BJ (cell line): ENCODE measurements at regions not wholly inside any gene's neighbourhood (a gene's known extent, or its start where the extent isn't known, plus 50 kb on each side); places are given as distances from the start of the nearest gene placed in this dataset.

Source experiments
- CTCF ChIA-PET: fragments of 350-600 bp; formaldehyde crosslinking; extraction: SDS; loops from one replicate; lab custom pipeline; 2021; ENCODE audit warnings: antibody characterized with exemption, inconsistent platforms; lab: Yijun Ruan, JAX
- POLR2A ChIA-PET: fragments of 300-600 bp; sonication (Branson Sonifier 250); formaldehyde crosslinking; extraction: SDS; loops from one replicate; lab custom pipeline; 2021; ENCODE audit warnings: antibody characterized with exemption; lab: Charles Lee
- DNase-seq: peaks from one replicate; pipeline ENCODE4 v3.0.0-alpha.2; 2011; ENCODE audit warnings: low read depth
- H3K27me3 ChIP-seq: 2 replicates; pipeline ENCODE4 v1.6.0; 2011; ENCODE audit warnings: low read length; ENCODE audit not compliant: control insufficient read depth, insufficient read depth
- H3K36me3 ChIP-seq: 2 replicates; pipeline ENCODE4 v1.5.1; 2011; ENCODE audit warnings: low read length; ENCODE audit not compliant: control insufficient read depth, insufficient read depth
- H3K4me3 ChIP-seq: 2 replicates; pipeline ENCODE4 v1.5.1; 2011; ENCODE audit warnings: low read depth, mild to moderate bottlenecking, control low read depth, low read length
- CTCF ChIP-seq: IDR thresholded peaks from 2 replicates; pipeline ENCODE4 v1.5.1; 2011; ENCODE audit warnings: low read depth, mild to moderate bottlenecking, control low read depth, inconsistent platforms, low read length, moderate library complexity; ENCODE audit not compliant: insufficient read depth

- POLR2A ChIA-PET = no interaction called here
Measured at GRCh38 chrX:4485912-4486311, 772.5 kb upstream of the PRKX start.

GRCh38 chrX:4484266-4484665 is 770.8 kb upstream of the PRKX start:
- Histone ChIP-seq H3K36me3 (no peaks in the 10 kb centered on the region), H3K4me3 (no peak overlapping the region), H3K27me3 (no peaks in the 10 kb centered on the region)
- DNase-seq = no peak
- CTCF ChIA-PET = no interaction called here
- POLR2A ChIA-PET = no interaction called here
- no peak for TF ChIP-seq CTCF

More at GRCh38 chrX:4485912-4486311, 772.5 kb upstream of the PRKX start:
- TF ChIP-seq CTCF = no peak
- H3K36me3 ChIP-seq = no peaks in the 10 kb centered on the region
- H3K4me3 ChIP-seq = no peak overlapping the region
- H3K27me3 ChIP-seq = no peaks in the 10 kb centered on the region
- CTCF ChIA-PET = no interaction called here
- no peak for DNase-seq

- H3K27me3 ChIP-seq = no peaks in the 10 kb centered on the region
- TF ChIP-seq CTCF = no peak
- no peaks in the 10 kb centered on the region for H3K36me3 ChIP-seq
- CTCF ChIA-PET = no interaction called here
- DNase-seq = no peak
- H3K4me3 ChIP-seq = no peak overlapping the region
- POLR2A ChIA-PET = no interaction called here
Measured at GRCh38 chrX:4451591-4451990, 738.1 kb upstream of the PRKX start.

DNA sequence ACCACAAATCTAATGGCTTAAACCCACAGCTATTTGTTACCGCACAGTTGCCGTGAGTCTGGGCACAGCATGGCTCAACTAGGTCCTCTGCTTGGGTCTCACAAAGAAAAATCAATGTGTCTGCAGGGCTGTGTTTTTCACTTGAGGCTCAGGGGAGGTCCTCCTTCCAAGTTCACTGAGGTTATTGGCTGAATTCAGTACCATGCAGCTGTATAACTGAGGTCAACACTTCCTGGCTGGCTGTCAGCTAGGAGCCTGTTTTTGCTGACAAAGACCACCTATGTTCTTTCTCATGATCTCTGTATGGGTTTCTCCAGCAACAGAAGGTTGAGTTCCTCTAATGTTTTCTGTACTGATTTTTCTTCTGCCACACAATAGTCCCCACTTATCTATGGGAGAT is 736.7 kb upstream of the PRKX start:
- POLR2A ChIA-PET = no interaction called here
- CTCF ChIA-PET = no interaction called here
- Histone ChIP-seq H3K36me3 (no peaks in the 10 kb centered on the region), H3K27me3 (no peaks in the 10 kb centered on the region), H3K4me3 (no peak overlapping the region)
- no peak for DNase-seq
- no peak for TF ChIP-seq CTCF

- TF ChIP-seq CTCF = no peak
- Histone ChIP-seq H3K36me3 (no peaks in the 10 kb centered on the region), H3K4me3 (no peak overlapping the region), H3K27me3 (no peaks in the 10 kb centered on the region)
- CTCF ChIA-PET = no interaction called here
- DNase-seq = no peak
- POLR2A ChIA-PET = no interaction called here
Measured at GRCh38 chrX:4435905-4436304, 722.5 kb upstream of the PRKX start.
